Inflammatory macrophage treated with lipopolysaccharide for 4 hours (primary cell): ENCODE measurements at regions not wholly inside any gene's neighbourhood (a gene's known extent, or its start where the extent isn't known, plus 50 kb on each side); places are given as distances from the start of the nearest gene placed in this dataset.
"Not testable (repeated sequence)": the region's sequence is repeated elsewhere in the genome, so short reads cannot be mapped to it uniquely, and the experiment has no call there.

Source experiments
- DNase-seq: peaks from one replicate; pipeline ENCODE4 v3.0.0-alpha.2; 2020

DNA sequence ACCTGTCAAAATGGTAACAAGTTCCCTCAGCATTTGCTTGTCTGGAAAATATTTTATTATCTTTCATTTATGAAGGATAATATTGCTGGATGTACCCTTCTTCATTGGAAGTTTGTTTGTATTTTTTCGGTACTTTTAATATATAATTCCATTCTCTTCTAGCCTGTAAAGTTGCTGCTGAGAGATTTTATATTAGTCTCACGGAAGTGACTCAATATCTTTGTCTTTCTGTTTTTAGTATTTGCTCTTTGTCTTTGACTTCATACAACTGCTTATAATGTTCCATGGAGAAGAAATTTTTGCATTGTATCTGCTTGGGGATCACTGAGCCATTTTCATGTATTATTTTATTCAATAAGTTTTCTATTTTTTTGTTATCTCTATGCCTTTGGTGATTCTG lies 1777.5 kb downstream of the BRINP3 start:
- DNase-seq: no peak

DNA sequence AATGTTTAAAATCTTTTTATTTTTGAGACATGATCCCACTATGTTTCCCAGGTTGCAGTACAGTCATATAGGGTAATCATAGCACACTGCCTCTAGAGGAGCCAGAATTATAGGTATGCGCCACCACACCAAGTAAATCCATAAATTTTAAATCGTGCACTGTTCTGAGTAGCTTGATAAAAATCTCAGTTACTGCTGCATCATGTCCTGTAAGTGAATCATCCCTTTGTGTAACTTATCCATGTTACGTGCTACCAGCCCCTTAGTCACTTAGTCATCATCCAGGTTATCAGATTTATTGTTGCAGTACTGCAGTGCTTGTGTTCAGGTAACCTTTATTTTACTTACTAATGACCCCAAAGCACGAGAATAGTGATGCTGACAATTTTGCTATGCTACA lies 1770.9 kb downstream of the BRINP3 start:
- DNase-seq: no peak

DNA sequence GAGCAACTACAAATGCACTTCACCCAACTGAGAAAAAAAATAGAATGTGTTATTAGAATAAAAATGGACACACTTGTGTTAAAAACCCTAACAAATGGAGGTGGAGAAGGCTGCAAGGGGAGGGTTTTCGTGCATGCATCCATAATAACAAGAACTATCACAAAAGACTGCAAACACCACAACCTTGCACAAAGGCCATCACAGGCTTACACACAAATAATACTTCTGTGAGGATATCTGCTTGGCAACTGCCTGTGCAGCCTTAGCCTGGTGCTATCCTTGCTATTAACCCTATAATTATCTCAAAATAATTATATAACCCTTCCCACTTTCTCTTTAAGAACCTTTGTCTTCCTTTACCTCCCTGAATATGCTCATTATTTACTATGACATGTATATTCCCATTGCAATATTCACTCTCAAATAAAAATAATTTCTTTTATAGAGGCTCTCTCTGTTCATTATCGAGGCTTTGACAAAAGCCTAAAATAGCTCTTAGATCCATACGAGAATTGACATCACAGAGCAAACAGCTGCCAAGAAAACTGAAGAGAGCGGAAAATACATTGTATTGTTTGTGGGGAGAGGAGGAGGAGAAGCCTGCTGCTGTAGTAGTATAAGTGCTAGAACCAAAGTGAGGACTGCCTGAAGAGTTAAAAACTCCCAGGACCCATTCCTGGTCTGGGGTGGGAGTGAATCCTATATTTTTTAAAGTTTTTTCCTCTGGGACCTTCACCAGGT lies 1768.7 kb downstream of the BRINP3 start:
- DNase-seq: no peak

DNA sequence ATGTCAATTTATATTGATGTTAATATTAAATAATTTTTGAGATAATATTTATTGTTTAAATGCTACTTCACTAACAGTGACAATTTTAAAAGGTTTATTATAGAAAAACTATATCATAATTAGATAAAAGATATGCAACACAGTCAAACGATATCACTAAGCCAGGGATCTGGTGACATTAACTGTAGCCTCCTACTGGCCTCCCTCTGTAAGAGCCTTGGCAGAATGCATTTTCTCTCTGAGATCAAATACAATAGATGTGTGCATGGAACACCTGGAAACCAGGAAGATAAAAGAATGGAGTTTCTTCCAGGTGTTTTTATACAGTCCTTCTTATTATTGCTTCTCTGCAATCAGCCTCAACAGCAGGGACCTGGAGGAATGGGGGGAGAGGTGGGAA lies 1762.1 kb downstream of the BRINP3 start:
- no peak for DNase-seq

DNA sequence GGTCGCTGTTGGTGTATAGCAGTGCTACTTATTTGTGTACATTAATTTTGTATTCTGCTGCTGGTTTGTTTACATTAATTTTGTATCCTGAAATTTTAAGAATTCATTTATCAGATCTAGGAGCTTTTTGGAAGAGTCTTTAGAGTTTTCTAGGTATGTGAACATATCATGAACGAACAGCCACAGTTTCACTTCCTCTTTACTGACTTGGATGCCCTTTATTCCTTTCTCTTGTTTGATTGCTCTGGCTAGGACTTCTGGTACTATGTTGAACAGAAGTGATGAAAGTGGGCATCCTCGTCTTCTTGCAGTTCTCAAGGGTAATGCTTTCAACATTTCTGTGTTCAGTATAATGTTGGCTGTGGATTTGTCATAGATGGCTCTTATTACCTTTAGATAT lies 1757.9 kb downstream of the BRINP3 start:
- no peak for DNase-seq

GRCh38 chr1:188723332-188724020 lies 1754.2 kb downstream of the BRINP3 start:
- no peak for DNase-seq

DNA sequence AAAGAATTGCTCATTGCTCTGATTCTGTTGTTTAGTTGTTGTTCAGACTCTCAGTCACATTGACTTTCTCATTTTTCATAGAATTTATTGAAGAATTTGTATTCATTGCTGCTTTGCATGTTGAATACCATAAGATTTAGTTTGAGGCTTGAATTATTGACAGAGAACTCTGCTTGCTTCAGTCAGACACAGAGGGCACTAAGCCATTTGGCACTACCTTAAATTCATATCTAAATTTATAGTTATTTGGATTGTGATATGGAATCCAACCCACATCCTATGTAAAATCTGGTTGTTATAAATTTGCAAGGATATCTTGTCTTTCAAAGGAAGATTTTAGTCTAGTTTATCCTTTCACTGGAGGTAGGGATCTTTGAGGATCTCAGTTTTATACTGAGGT lies 1748.6 kb downstream of the BRINP3 start:
- no peak for DNase-seq

GRCh38 chr1:188735567-188735966 lies 1742.1 kb downstream of the BRINP3 start:
- DNase-seq: no peak

DNA sequence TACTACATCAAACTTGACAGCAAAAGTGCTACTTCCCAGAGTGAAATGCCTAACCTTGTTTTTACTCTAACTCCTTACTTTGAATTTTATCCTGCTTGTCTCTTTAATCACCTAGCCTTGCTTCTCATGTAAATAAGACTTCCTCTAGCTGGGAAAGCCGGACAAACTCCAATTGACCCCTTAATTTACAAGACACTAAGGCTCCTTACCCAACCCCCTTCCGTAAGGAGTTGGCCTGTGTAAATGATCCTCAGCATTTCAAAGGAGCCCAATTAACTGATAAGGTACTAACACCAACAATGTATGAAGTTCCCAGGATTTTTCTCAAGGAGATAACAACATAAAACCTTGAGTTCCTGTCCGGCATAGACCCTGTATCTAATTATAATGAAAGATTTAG lies 1728.4 kb downstream of the BRINP3 start:
- not testable (repeated sequence) for DNase-seq

GRCh38 chr1:188752027-188752426 lies 1725.6 kb downstream of the BRINP3 start:
- DNase-seq: not testable (repeated sequence)

DNA sequence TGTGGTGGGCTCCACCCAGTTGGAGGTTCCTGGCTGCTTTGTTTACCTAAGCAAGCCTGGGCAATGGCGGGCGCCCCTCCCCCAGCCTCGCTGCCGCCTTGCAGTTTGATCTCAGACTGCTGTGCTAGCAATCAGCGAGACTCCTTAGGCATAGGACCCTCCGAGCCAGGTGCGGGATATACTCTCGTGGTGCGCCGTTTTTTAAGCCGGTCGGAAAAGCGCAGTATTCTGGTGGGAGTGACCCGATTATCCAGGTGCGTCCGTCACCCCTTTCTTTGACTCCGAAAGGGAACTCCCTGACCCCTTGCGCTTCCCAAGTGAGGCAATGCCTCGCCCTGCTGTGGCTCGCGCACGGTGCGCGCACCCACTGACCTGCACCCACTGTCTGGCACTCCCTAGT lies 1719.9 kb downstream of the BRINP3 start:
- not testable (repeated sequence) for DNase-seq

GRCh38 chr1:188761226-188761625 lies 1716.4 kb downstream of the BRINP3 start:
- no peak for DNase-seq

- DNase-seq: no peak
Measured at GRCh38 chr1:188762166-188762743, 1715.4 kb downstream of the BRINP3 start.

DNA sequence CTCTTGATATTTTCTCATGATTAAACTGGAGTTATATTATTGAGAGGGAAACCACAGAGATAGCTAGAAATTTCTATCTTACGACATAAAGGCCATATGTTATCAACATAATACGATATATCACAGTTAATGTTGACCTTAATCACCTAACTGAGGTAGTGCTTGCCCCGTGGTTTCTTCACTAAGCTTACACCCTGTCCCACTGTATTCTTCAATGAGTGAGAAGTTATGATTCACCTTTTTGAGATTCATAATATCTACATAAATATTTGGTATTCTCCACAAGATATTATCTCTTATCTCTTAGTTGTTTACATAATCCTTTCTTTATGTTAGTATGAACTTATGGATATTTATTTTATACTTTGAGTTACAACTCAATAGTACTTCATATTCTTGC lies 1714.1 kb downstream of the BRINP3 start:
- no peak for DNase-seq

DNA sequence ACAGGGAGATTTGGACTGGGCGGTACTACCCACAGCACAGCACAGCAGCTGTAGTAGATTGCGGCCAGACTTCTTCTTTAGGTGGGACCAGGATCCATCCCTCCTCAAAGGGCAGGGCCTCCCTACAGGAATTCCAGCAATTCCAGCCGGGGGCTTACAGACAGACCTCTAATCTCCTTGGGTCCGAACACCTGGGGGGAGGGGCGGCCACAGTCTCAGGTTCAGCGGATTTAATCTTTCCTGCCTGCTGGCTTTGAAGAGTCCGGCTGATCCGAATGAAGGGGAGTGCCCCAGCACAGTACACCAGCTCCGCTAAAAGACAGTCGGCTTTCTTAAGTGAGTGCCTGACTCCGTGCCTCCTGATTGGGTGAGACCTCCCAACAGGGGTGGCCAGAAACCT lies 1708.5 kb downstream of the BRINP3 start:
- no peak for DNase-seq

GRCh38 chr1:188769936-188770335 lies 1707.7 kb downstream of the BRINP3 start:
- no peak for DNase-seq

DNA sequence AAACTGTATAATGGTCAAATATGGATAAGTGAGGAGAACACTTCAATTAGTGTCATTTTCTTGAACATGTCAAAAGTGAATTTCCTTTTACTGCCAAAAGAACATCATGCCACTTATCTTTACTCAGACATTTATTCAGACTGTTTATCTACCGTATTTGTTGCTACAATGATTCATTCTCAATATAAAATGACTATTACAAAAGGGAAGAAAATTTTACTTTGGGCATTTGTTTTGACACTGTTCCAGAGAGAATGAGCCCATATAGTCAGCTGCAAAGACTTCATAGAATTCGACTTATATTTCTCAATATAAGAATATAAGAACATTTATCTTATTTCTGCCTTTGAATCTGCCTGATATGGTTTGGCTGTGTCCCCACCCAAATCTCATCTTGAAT lies 1699.1 kb downstream of the BRINP3 start:
- no peak for DNase-seq

DNA sequence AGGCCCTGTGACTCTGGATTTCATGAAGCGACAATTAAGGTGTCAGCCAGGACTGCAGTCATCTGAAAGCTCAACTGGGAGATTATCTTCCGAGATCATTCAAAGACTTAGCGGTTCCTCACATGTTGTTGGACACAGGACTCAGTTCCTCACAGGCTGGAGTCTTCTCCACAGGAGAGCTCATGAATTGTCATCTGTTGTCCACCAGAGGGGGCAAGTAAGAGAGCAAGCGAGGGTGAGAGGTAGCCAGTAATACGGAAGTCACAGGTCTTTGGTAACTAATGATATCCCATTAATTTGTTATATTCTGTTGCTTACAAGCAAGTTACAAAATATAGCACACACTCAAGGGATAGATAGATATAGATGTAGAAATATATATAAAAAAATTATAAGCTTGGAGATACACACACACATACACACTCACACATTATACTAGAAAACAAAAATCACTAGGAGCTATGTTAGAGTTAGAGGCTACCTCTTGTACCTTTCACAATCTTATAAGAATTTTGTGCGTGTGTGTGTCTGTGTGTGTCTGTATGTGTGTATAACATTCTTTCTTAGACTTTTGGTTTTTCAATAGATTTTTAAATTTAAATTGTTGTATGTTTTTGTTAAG lies 1695.3 kb downstream of the BRINP3 start:
- peak; percentile 44 for DNase-seq

DNA sequence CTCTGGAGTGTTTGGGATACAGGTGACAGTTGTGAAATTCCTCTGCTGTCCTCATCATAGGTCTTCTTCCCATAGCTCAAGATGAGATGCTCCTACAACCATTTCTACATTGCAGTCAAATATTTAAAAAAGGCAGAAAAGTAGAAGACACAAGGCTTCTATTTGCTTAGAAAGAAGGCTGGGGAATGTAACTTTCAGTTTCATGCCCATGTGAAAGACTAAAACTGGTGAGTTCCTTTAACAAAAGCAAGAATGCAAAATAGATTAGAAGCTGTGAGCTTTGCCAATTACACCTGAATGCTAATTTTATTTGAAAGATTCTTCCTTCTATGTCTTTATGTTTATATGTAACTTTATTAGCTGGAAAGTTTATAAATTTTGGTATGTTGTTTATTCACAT lies 1682.7 kb downstream of the BRINP3 start:
- DNase-seq: no peak

- DNase-seq: not testable (repeated sequence)
Measured at GRCh38 chr1:188812153-188812552, 1665.5 kb downstream of the BRINP3 start.

DNA sequence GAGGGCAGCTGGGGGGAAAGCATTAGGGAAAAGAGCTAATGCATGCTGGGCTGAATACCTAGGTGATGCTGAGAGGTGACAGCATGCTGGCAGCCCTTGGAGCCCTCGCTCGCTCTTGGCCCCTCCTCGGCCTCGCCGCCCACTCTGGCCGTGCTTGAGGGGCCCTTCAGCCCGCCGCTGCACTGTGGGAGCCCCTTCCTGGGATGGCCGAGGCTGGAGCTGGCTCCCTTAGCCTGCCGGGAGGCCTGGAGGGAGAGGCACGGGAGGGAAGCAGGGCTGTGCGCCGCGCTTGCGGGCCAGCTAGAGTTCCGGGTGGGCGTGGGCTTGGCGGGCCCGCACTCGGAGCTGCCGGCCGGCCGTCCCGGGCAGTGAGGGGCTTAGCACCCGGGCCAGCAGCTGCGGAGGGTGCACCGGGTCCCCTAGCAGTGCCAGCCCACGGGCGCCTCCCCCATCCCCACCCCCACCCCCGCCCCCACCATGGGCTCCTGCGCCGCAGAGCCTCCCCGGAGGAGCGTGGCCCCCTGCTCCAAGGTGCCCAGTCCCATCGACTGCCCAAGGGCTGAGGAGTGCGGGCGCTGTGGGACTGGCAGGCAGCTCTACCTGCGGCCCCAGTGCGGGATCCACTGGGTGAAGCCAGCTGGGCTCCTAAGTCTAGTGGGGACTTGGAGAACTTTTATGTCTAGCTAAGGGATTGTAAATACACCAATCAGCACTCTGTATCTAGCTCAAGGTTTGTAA lies 1664.7 kb downstream of the BRINP3 start:
- not testable (repeated sequence) for DNase-seq

DNA sequence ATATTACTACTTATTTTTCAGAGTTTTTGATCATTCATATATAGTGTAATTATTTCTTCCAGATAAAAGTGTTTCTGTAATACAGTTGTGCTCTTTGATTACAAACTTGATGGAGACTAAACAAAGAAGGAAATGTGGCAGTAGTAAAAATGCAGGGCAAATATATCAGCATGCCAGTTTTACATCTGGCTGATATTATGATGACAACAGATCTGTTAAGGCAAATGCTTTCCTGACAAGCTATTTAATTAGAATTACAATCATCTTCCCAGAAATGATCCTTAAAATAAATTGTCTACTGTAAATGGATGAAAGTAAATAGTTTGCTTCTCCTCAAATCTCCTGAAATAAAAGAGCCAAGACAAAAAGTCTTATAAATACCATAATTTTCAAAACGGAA lies 1659.8 kb downstream of the BRINP3 start:
- no peak for DNase-seq

DNA sequence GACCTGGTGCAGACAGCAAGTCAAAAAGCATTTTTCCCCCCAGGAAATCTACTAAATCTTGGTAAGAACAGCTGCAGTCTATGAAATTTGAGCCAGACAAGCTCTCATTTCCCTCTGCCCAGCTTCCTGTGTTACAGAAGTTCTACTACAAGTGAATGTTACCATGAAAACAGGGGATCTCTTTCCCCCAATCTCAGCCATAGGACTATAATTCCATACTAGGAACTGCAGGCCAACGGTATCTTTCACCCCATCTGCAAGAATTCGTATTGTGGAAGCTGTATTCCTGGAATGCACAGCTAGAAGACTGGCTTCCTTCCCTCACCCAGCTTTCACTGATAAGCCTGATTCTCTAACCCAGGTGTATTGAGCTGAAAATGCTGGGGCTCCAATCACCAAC lies 1655.4 kb downstream of the BRINP3 start:
- DNase-seq: no peak
